Activated B cell treated with CpG ODN at 0.5 μM for 24 hours (primary cell): ENCODE measurements at regions not wholly inside any gene's neighbourhood (a gene's known extent, or its start where the extent isn't known, plus 50 kb on each side); places are given as distances from the start of the nearest gene placed in this dataset.

ENCODE experiments used
- ATAC-seq: fragments of 200-7000 bp; cut with Tn5 transposase; one replicate; pipeline ENCODE4 v1.10.0; 2021; ENCODE audit warnings: low read depth, mild to moderate bottlenecking, moderate library complexity
- CTCF ChIA-PET: fragments of 350-600 bp; sonication (Branson Sonifier 250); formaldehyde crosslinking; loops from one replicate; lab custom pipeline; 2021; ENCODE audit warnings: antibody characterized with exemption; lab: Charles Lee
- POLR2A ChIA-PET: fragments of 350-600 bp; sonication (Branson Sonifier 250); formaldehyde crosslinking; loops from one replicate; lab custom pipeline; 2021; ENCODE audit warnings: antibody characterized with exemption; lab: Charles Lee
- DNase-seq: peaks from one replicate; pipeline ENCODE4 v3.0.0; 2022
- H3K27ac Mint-ChIP-seq: one replicate; pipeline ENCODE4 v1.8.0; 2020; ENCODE audit warnings: mixed read lengths
- H3K27me3 Mint-ChIP-seq: one replicate; pipeline ENCODE4 v1.8.0; 2021; ENCODE audit warnings: mixed read lengths
- H3K36me3 Mint-ChIP-seq: one replicate; pipeline ENCODE4 v1.8.0; 2021; ENCODE audit warnings: low read depth, mixed read lengths
- H3K4me1 Mint-ChIP-seq: one replicate; pipeline ENCODE4 v1.8.0; 2021; ENCODE audit warnings: mixed read lengths
- H3K4me3 Mint-ChIP-seq: one replicate; pipeline ENCODE4 v1.8.0; 2020; ENCODE audit warnings: mild to moderate bottlenecking, mixed read lengths
- H3K9me3 Mint-ChIP-seq: one replicate; pipeline ENCODE4 v1.8.0; 2020; ENCODE audit warnings: mixed read lengths
- CTCF ChIP-seq: fragments of 200-600 bp; IDR thresholded peaks from one replicate; pipeline ENCODE4 v1.8.0; 2022; ENCODE audit warnings: antibody characterized with exemption, mild to moderate bottlenecking
- intact Hi-C: fragments of 100-400 bp; cut with micrococcal nuclease; formaldehyde crosslinking; loops from one replicate; pipeline ENCODE4 v1.15.1; 2024

- TF ChIP-seq CTCF, result no peak
- Mint-ChIP-seq H3K27me3 (peaks cover 2% of the 10 kb centered on the region), H3K27ac (no peak overlapping the region), H3K36me3 (no peaks in the 10 kb centered on the region), H3K4me3 (no peak overlapping the region), H3K9me3 (no peaks in the 10 kb centered on the region), H3K4me1 (no peaks in the 10 kb centered on the region)
- ChIA-PET POLR2A (no interaction called here), CTCF (no interaction called here)
- intact Hi-C loops, result no loop called here
- ATAC-seq (no peak), DNase-seq (no peak)
Measured at GRCh38 chr3:8205881-8206280, 295.7 kb upstream of the LMCD1 start.

GRCh38 chr3:8206971-8207617 lies 294.5 kb upstream of the LMCD1 start:
- Mint-ChIP-seq H3K9me3 (no peaks in the 10 kb centered on the region), H3K4me3 (no peak overlapping the region), H3K27me3 (peaks cover 2% of the 10 kb centered on the region), H3K4me1 (no peaks in the 10 kb centered on the region), H3K27ac (no peak overlapping the region), H3K36me3 (no peaks in the 10 kb centered on the region)
- TF ChIP-seq CTCF, result no peak
- intact Hi-C loops, result no loop called here
- ATAC-seq (no peak), DNase-seq (no peak)
- POLR2A ChIA-PET, result no interaction called here
- CTCF ChIA-PET, result no interaction called here

- ATAC-seq (no peak), DNase-seq (no peak)
- POLR2A ChIA-PET, result no interaction called here
- intact Hi-C loops, result no loop called here
- CTCF ChIA-PET, result no interaction called here
- H3K27me3 Mint-ChIP-seq, result peaks cover 2% of the 10 kb centered on the region
- H3K9me3 Mint-ChIP-seq, result no peaks in the 10 kb centered on the region
- no peaks in the 10 kb centered on the region for H3K4me1 Mint-ChIP-seq
- no peak overlapping the region for H3K27ac Mint-ChIP-seq
- H3K36me3 Mint-ChIP-seq, result no peaks in the 10 kb centered on the region
- H3K4me3 Mint-ChIP-seq, result no peak overlapping the region
- TF ChIP-seq CTCF, result no peak
Measured at GRCh38 chr3:8210882-8211341, 290.7 kb upstream of the LMCD1 start.

- no peaks in the 10 kb centered on the region for H3K36me3 Mint-ChIP-seq
Measured at GRCh38 chr3:8212794-8213193, 288.8 kb upstream of the LMCD1 start.

GRCh38 chr3:8213286-8213685 lies 288.3 kb upstream of the LMCD1 start:
- POLR2A ChIA-PET, result no interaction called here
- TF ChIP-seq CTCF, result no peak
- peaks cover 3% of the 10 kb centered on the region for H3K9me3 Mint-ChIP-seq
- ATAC-seq (no peak), DNase-seq (no peak)
- intact Hi-C loops, result no loop called here
- no peaks in the 10 kb centered on the region for H3K4me1 Mint-ChIP-seq
- H3K4me3 Mint-ChIP-seq, result no peak overlapping the region
- no peak overlapping the region for H3K27ac Mint-ChIP-seq
- H3K27me3 Mint-ChIP-seq, result peaks cover 2% of the 10 kb centered on the region
- CTCF ChIA-PET, result no interaction called here
- H3K36me3 Mint-ChIP-seq, result no peaks in the 10 kb centered on the region

More at GRCh38 chr3:8212794-8213193, 288.8 kb upstream of the LMCD1 start:
- H3K9me3 Mint-ChIP-seq, result peaks cover 3% of the 10 kb centered on the region
- H3K4me3 Mint-ChIP-seq, result no peak overlapping the region
- peaks cover 2% of the 10 kb centered on the region for H3K27me3 Mint-ChIP-seq
- ATAC-seq (no peak), DNase-seq (no peak)
- ChIA-PET POLR2A (no interaction called here), CTCF (no interaction called here)
- intact Hi-C loops, result no loop called here
- no peak for TF ChIP-seq CTCF
- H3K4me1 Mint-ChIP-seq, result no peaks in the 10 kb centered on the region
- no peak overlapping the region for H3K27ac Mint-ChIP-seq
